HG03064 (cell line): ENCODE measurements at regions not wholly inside any gene's neighbourhood (a gene's known extent, or its start where the extent isn't known, plus 50 kb on each side); places are given as distances from the start of the nearest gene placed in this dataset.

Source experiments
- ATAC-seq: cut with Tn5 transposase; IDR thresholded peaks from one replicate; pipeline ENCODE4 v1.9.1; 2021; ENCODE audit warnings: low read depth; ENCODE audit not compliant: unreplicated experiment

DNA sequence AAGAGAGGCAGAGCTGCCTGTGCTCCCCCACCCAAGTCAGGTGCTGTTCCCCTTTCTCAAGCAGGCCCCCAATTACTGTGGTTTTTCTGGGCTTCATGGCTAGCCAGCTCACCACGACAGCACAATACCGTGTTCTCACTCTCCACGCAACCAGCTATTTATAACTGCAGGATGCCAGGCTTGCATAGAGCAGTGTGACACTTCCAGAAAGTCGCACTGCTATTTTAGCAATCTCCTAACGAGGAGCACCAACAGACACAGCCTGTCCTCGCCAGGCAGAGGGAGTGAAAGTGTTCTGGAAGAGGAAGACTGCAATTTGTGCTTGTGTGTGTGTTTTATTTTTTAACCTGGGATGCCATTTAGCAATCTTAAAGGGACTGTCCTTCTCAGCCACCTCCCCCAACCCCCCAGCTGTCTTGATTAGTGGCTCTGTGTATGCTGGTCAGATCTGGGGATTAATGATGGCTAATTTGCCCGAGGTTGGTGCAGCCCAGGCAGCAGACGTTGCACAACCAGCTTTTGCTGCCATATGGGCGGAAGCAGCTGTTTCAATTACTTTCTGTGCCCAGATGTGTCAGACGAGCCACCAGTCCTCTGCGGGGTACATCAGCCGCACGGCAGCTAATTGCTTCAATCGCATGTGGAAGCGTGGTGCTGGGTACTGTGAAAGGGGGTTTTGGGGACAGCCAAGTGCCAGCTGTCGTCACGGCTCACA is 268.0 kb upstream of the ARRDC4 start:
- ATAC-seq: no peak

DNA sequence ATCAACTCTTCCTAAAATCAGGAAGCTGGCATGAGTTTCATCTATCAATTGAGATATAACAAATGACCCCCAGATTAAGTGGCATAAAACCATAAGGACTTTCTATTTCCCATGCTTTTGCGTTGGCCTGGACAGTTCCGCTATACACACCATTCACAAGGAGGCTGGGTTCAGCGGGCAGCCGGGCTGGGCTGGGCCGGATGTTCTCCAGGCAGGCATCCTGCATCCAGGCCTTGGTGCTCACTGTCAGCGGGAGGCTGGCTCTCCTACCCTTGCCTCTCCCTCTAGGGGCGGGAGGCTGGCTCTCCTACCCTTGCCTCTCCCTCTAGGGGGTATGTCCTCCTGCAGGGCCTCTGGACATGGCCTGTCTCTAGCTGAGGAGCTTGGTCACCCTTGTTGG is 266.0 kb upstream of the ARRDC4 start:
- no peak for ATAC-seq

DNA sequence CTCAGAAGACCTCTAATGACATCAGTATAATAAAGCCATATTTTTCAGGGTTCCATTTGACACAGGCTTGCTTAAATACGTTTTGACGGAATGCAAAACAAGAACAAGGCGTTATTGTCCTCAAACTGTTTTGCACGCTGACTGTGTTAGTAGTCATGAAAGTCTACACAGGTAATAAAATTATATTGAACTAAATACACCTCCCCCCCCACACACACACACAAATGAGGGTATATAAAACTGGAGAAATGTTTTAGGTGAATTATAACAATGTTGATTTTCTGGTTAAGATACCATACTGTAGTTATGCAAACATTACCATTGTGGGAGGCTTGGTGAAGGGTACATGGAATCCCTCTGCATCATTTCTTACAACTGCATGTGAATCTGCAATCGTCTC is 257.1 kb upstream of the ARRDC4 start:
- no peak for ATAC-seq

DNA sequence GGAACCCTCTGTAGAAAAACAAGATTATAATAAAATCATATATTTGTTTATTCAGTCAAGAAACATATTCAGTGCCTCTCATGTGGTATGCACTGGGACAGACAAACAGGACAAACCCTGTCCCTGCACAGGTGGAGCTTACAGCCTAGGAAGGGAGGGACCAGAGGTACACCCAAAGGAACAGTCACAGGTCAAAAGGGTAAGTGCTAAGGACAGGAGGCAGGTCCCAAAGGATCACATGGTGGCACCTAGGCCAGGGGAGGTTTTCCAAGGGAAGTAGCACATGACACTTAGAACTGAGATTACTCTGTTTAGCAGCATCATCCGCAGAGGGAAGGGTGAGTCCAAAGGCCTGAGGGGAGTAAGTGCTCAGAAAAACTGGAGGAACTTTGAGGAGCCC is 254.4 kb upstream of the ARRDC4 start:
- ATAC-seq: no peak

DNA sequence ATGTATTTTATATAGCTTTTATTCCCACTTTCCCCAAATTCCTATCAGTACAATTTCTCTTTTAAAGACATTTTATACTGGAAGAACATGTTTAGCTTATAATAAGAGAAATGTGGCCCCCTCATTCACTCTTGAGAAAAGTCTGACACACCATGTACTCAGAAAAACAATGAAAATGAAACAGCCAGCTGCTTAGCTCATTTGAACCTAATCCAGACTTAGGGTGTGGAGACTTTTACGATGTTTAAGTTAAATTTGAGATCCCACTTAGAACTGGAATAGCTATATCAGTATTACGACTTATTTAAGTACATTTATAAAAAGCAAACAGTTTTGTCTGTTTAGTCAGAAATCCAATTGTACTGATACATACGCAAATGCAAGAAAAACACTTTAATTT is 252.3 kb upstream of the ARRDC4 start:
- ATAC-seq: no peak

DNA sequence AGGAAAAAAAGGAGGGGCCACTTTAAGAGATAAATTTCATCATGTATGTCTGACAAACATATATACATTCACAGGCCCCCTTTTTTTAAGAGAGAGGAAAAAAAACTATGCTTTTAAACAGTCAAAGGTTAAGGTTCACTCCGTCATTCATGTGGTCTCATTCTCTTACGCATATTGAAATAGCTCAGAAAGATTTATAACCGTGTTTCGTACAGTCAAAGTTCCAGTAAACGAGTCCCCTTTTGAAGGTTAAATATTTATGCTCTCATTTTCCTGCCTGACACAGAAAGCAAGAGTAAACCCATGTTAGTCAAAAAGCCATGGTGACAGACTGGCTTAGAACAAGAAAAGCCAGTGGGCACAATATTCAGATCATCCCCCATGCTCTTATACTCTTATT is 248.0 kb upstream of the ARRDC4 start:
- ATAC-seq: no peak

DNA sequence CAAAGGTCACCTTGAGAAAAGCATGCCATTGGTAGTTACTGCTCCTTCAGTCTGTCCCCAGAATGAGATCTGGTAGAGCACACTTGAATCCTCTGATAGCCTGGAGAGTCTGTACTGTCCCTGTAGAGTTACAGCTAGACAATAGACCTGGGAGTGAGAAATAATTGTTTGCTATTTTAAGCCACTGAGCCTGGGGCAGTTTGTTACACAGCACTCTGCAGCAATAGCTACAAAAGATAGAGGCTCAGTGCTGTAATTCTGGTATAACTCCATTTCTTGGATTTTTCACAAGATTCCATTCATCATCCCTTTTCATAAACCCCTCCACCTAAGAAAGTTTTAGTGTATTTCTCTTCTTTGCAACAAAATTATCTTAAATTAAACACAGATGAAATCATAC is 242.7 kb upstream of the ARRDC4 start:
- ATAC-seq: no peak

DNA sequence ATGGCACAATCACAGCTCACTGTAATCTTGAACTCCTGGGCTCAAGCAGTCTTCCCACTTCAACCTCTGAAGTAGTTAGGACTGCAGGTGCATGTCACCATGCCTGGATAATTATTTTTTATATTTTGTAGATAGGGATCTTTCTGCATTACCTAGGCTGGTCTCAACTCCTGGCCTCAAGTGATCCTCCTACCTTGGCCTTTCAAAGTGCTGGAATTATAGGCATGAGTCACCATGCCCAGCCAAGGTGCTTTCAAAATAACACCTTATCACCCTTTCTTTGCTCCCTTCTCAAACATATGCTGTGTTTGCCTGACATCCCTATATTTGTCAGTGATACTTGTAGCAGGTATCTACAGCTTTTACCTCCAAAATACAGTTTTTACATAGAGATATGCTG is 242.0 kb upstream of the ARRDC4 start:
- no peak for ATAC-seq

DNA sequence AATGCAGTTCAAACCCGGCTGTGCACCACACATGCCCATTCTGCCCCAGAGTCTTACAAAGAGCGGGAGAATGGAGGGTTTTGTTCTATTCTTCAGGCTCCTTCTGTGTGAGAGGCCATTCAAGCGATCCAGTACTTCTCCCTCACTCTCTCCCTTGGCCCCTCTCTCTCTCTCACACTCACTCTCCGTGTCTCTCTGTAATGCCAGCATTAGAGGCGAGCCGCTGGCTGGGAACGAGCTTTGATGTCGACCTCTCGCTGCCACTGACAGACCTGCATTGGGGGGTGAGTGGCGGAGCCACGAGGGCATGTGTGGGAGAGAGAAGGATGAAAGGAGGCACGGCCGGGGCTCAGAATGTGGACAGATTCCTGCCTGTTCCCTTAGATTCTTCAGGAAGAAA is 231.7 kb upstream of the ARRDC4 start:
- ATAC-seq: no peak

DNA sequence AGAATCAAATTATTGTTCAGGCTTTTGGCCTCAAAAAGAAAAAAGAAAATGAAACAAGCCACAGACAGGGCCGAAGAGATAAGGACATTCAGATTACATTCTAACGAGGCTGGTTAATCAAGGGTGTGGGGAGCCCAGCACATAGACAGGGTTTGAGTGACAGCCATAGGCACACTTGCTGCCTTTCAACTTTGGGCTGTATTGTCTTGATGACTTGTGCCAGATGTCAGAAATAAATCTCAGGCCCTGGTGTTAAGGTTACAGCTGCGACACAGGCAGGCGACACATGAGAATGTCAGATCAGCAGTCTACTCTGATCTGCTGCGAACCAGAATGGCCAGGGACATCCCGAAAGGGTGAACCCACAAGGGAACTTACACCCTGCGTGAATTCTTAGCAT is 231.2 kb upstream of the ARRDC4 start:
- ATAC-seq: no peak

DNA sequence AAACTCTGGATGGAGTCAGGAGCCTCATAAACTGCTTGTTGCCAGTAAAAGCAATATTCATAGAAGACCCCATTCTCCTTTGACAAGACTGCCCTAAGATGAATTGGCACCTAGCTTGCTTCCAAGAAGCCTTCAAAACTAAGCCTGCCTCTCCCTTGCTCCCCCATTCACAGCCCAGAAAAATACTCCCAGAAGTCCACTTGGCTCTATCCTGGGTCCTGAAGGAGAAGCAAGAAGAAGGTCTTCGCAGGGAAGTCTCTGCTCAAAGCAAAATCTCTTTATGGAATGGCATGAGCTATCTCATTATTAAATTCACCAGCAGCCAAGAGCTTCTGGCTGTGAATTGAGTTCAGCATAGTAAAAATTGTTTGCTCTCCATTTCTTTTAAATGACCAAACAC is 230.2 kb upstream of the ARRDC4 start:
- no peak for ATAC-seq

DNA sequence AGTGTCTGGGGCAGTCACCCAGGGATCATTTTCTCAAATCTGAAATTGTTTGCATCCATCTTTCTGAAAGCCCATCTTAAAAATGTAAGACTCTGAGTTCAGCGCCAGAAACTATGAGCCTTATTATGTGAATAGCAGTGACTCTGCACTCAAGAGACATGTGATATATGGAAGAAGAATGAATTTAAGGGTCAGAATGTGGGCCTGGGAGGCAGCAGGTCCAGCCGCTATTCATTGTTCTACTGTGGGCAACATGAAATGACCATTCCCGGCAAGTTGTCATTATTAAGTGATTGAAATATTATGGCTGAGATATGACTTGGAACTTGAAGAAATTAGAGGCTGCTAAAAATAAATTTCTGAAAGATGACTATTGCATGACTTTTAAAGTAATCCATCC is 228.6 kb upstream of the ARRDC4 start:
- no peak for ATAC-seq

DNA sequence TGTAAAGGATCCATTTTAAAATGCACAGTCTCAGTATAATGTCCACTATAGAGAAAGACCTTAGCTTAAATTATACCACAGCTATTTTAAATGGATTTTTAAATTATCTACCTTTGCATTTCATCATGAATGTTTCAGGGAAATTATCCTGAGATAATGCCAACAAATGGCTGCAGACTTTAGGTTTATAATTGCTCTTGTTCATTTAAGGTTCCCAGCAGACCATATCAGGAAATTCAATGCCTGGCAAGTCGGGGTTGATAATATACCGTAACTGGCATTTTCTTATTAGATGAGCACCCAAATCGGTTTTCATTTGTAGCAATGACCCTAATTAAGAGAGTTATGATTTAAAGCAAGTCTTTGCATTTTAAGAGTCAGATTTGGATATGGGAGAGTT is 227.1 kb upstream of the ARRDC4 start:
- no peak for ATAC-seq

DNA sequence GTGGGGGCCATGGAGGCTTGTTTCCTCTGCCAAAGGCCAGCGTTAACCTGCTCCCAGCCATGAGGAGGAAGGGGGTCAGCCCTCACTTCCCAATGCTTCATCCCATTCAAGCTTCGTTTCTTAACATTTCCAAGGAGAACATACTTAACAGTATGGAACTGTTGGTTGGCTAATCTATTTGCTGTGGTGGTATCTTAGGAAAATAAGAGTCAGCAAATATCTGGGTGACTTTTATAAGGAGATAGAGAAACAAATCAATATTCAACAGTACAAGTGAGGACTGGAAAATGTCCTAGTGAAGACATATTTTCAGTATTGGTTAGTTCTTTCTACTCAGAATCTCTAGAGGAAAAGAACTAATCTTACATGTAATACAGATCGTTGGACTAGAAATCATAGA is 223.8 kb upstream of the ARRDC4 start:
- ATAC-seq: no peak

DNA sequence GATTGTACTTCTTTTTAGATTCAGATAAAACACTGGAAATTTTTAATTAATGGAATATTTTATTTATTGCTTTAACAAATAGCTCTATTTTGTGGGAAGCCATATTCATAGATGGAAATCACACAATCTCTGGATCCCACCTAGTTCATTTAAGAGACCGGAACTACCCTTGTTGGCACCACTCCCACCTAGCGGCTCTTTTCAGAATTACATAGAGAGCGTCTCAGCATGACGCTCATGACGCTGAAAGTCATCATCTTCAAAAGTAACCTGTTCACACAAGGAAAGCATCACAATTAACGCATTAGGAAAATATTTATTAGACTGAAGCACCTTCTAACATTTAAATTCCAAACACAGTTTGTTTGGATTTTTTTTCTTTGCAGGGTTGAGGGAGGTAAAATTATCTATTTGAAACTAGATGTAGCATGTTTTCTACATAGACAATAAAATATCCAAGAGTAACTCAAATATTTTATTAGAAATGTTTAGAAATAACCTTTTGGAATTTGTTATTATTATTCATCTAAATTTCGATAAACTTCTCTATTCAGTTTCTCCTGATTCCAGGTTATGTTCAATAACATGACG is 214.9 kb upstream of the ARRDC4 start:
- no peak for ATAC-seq

DNA sequence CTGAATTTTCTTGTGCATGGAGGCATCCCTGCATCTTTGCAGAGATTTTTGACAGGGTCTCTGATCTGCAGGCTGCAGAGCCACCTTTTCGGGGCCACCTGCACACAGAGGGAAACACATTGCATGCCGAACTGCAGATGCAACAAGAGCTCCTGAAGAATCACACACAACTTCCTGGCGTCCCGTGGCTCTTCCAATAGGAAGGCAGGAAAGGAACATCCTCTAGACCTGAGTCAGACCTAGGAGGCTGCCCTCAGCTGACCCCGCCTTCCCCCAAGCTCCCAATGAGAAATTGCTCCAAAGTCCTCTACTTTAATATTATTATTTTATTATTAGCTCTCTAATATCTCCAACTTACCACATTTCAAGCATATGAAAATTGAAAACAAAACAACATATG is 213.2 kb upstream of the ARRDC4 start:
- no peak for ATAC-seq

DNA sequence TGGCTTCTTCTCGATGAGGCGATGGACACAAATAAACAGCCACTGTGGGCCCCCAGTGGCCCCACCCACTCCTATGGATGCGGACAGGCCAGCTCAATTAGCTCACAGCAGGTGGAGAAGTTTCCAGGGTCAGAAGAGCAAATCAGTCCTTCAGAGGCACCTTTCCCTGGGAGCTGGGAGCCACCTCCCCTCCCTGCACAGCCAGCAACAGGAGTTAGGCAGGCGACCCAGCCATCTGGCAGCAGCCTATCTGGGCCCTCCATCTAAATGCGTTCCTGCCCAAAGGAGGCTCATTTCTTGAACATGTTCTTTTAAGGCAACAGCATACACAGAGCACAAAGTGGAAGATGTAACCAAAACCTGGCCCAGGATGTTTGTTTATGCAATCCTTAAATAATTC is 211.9 kb upstream of the ARRDC4 start:
- no peak for ATAC-seq

DNA sequence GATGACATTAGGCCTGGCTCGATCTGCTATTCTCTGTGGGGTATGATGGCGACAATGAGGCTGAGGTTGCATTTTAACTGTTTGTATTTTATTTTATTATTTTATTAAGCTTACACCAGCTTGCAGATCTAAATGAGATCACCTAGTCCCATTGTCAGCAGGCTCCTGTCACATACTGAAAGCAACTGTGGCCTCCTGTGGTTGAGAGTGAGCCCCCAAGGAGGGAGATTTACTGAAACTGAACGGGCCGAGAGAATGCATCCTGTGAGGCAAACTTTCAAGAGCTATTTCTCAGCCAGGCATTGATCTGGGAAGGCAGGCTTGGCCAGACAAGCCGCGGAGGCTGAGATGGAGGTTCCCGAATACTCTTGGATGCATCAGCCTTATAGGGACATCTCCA is 210.4 kb upstream of the ARRDC4 start:
- no peak for ATAC-seq

DNA sequence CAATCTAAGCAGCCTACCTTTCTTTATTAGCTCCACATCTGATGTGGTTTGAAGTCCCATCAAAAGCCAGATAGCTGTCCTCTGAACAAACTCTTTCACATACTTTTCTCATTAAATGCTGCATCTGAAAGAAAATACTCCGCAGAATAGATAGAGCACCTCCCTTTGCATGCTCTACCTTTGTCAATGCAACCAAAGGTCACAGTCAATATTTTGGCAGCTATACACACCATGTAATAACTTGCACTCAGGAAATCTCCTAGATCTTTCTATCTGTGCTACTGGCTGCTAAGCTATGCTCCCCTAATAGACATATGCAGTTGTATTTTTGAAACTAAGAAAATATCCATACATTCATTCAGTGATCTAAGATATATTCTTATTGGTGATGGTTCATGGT is 204.8 kb upstream of the ARRDC4 start:
- no peak for ATAC-seq

DNA sequence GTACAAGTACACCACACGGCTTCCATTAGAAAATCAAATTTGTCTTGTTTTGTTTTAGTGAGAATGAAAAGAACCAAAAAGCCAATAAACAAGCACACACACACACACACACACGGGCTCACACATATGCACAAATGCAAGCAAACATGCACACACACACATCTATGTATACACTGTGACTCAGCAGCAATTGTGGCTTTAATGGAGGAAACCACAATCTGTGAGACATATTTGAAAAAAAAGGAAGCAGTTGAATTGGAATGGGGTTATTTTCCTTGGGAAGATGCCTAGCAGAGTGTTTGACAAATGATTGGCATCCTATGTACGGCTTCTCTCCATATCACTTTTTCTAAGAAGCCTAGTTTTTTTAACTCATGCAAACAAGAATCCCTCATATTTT is 201.1 kb upstream of the ARRDC4 start:
- ATAC-seq: no peak

DNA sequence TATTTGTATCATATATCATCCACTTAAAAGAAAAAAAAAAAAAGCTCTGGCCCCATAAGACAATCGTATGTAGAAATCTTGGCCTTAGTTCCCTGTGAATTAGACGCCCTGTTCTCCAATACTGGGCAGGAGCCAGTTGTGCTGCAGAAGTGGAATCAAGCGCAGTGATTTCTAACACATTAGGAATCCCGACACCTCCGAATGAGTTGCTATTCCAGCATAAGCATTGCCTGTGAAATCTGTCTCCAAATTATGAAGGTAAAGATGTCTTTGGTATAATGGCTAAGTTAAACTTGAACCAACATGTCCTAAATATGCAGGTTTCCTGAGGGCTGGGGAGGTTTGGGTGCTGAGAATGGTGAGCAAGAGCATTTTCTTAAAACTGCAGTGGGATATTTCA is 199.4 kb upstream of the ARRDC4 start:
- no peak for ATAC-seq

DNA sequence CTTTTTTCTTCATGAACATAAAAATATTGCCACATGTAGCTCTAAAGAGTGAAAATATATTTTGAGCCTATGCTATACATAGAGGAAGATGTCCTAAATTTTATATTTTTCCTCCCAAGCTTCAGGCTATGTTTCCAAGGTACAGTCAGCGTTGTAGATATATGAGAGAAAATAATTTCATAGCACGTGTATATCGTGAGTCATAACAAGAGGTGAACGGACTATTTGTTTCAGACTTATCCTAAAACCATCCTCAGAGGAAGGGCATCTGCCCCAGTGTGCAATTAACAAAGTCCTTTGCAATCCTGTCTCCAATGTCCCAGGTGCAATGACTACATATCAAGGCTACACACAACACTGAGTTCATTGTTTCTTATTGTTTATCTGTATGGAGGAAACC is 177.3 kb upstream of the ARRDC4 start:
- no peak for ATAC-seq

DNA sequence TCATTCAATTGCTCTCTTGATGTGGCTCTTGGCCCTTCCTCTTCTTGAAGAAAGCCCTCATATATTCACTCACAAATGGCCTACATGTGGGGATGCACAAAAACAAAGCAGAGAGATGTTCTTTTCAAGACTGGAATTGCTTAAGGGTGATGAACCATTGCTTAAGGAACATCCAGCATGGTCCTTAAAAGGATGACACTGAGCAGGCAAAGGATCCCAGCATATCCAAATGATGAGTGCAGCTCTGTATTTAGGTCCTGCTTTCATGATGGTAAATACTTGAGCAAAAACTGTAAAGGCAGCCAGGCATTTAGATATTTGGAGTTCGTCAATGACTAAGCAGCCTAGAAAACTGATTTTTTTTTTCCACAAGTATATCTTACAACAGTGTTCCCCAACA is 173.8 kb upstream of the ARRDC4 start:
- no peak for ATAC-seq
